ENCODE measurements at regions not wholly inside any gene's neighbourhood (a gene's known extent, or its start where the extent isn't known, plus 50 kb on each side); places are given as distances from the start of the nearest gene placed in this dataset.
"Not testable (repeated sequence)": the region's sequence is repeated elsewhere in the genome, so short reads cannot be mapped to it uniquely, and the experiment has no call there.

- H3K9me3 ChIP-seq (ENCODE audit: control insufficient read depth, low read length); H3K4me1 ChIP-seq (ENCODE audit: control insufficient read depth, insufficient read depth, low read length); H3K27me3 ChIP-seq (ENCODE audit: control insufficient read depth, insufficient read depth); DNase-seq; H3K4me3 ChIP-seq (ENCODE audit: low read length); intact Hi-C loops (cut with DNase I); ATAC-seq; H3K27ac ChIP-seq (ENCODE audit: low read length): not testable (repeated sequence)
- 81% methylated on average over 2 of the region's 2 CpGs for WGBS
These were observed 76.5 kb upstream of the TCF21 start for GRCh38 chr6:133812446-133812845.

- WGBS = 49% methylated on average over 1 of the region's 1 CpG
- peak in 1 of 2 donors; percentile 41 for ATAC-seq
- intact Hi-C loops (cut with DNase I) = no loop called here
- Histone ChIP-seq H3K4me1 (ENCODE audit: control insufficient read depth, insufficient read depth, low read length) (no peaks in the 10 kb centered on the region), H3K27ac (ENCODE audit: low read length) (no peak overlapping the region), H3K9me3 (ENCODE audit: control insufficient read depth, low read length) (no peaks in the 10 kb centered on the region), H3K27me3 (ENCODE audit: control insufficient read depth, insufficient read depth) (no peaks in the 10 kb centered on the region), H3K4me3 (ENCODE audit: low read length) (no peak overlapping the region)
- peak in 1 of 3 donors; percentile 20 for DNase-seq
These were observed 74.7 kb upstream of the TCF21 start for GRCh38 chr6:133814238-133814637.

DNA sequence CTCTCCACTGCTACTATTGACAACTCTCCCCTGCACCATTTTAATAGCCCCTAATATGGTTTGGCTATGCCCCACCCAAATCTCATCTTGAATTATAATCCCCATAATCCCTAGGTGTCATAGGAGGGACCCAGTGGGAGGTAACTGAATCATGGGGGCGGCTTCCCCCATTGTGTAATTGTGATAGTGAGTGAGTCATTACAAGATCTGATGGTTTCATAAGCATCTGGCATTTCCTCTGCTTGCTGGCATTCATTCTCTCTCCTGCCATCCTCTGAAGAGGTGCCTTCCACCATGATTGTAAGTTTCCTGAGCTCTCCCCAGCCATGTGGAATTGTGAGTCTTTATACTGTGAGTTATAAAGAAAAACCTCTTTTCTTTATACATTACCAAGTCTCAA lies 74.1 kb upstream of the TCF21 start:
- 55% methylated on average over 1 of the region's 1 CpG for WGBS
- H3K27ac ChIP-seq (ENCODE audit: low read length) = no peak overlapping the region
- H3K27me3 ChIP-seq (ENCODE audit: control insufficient read depth, insufficient read depth) = no peaks in the 10 kb centered on the region
- H3K4me3 ChIP-seq (ENCODE audit: low read length) = no peak overlapping the region
- ATAC-seq (peak in 1 of 2 donors; percentile 53), DNase-seq (peak in 1 of 3 donors; percentile 29)
- intact Hi-C loops (cut with DNase I) = no loop called here
- H3K4me1 ChIP-seq (ENCODE audit: control insufficient read depth, insufficient read depth, low read length) = no peaks in the 10 kb centered on the region
- H3K9me3 ChIP-seq (ENCODE audit: control insufficient read depth, low read length) = no peaks in the 10 kb centered on the region

- intact Hi-C loops (cut with DNase I) = no loop called here
- H3K4me3 ChIP-seq (ENCODE audit: low read length) = no peak overlapping the region
- no peaks in the 10 kb centered on the region for H3K4me1 ChIP-seq (ENCODE audit: control insufficient read depth, insufficient read depth, low read length)
- WGBS = 62% methylated on average over 2 of the region's 2 CpGs
- DNase-seq = peak in 1 of 3 donors; percentile 28
- ATAC-seq = no peak
- H3K27me3 ChIP-seq (ENCODE audit: control insufficient read depth, insufficient read depth) = no peaks in the 10 kb centered on the region
- no peaks in the 10 kb centered on the region for H3K9me3 ChIP-seq (ENCODE audit: control insufficient read depth, low read length)
- no peak overlapping the region for H3K27ac ChIP-seq (ENCODE audit: low read length)
These were observed 73.6 kb upstream of the TCF21 start for GRCh38 chr6:133815313-133815712.

DNA sequence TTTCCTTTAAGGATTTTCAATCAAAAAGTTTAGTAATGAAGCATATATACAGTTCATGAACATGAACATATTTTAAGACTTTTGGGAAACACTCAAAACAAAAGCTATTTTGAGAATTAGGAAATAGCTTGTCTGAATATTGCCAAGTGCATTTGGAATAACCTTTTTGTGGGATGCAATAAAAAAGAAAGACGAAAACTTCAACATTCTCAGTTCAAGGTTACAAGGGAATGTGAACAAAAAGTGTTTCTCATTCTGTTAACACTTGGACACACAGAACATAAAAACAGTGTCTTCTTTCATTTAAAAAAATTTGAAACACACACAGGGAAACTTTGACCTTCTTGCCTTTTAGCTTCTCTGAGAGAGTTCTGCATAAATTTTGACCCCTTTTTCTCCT lies 72.7 kb upstream of the TCF21 start:
- Histone ChIP-seq H3K9me3 (ENCODE audit: control insufficient read depth, low read length) (no peaks in the 10 kb centered on the region), H3K4me1 (ENCODE audit: control insufficient read depth, insufficient read depth, low read length) (no peaks in the 10 kb centered on the region), H3K4me3 (ENCODE audit: low read length) (no peak overlapping the region), H3K27ac (ENCODE audit: low read length) (no peak overlapping the region), H3K27me3 (ENCODE audit: control insufficient read depth, insufficient read depth) (no peaks in the 10 kb centered on the region)
- 42% methylated on average over 1 of the region's 1 CpG for WGBS
- no peak for DNase-seq
- ATAC-seq = no peak
- intact Hi-C loops (cut with DNase I) = no loop called here

DNA sequence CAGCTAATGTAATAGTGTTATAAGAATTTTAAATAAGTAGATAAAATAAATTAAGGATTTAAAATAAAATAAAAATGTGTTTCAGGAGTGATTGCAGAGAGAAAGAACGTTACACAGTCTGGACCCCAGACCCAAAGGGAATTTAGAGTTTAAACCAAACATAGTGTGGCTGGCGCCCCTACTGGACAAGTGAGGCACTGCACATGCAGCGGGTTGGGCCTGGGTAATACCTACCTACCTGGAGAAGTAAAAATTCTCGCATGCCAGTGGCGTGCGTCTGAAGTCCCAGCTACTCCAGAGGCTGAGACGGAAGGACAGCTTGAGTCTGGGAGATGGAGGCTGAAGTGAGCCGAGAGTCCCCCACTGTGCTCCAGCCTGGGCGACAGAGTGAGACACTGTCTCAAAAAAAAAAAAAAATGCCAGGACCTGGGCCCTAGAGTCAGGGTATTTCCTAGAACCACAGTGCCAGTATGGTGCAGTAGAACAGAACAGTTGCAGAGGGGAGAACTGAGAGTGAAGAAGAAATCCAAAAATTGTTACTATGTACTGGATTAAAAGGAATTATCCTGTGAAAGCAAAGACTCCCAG lies 71.4 kb upstream of the TCF21 start:
- no peak overlapping the region for H3K27ac ChIP-seq (ENCODE audit: low read length)
- WGBS = 87% methylated on average over 9 of the region's 9 CpGs
- DNase-seq = peak in 2 of 3 donors; percentile 45 to 55

DNA sequence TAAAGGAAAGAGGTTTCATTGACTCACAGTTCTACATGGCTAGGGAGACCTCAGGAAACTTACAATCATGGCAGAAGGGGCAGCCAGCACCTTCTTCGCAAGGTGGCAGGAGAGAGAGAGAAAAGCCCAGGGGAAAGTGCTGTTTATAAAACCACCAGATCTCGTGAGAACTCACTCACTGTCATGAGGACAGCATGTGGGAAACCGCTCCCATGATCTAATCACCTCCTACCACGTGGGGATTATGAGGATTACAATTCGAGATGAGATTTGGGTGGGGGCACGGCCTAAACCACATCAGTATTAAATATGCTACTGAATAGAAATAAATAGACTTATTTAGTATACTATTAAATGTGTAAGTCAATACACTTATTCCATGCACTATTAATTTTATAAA lies 70.6 kb upstream of the TCF21 start:
- intact Hi-C loops (cut with DNase I) = no loop called here
- Histone ChIP-seq H3K4me1 (ENCODE audit: control insufficient read depth, insufficient read depth, low read length) (no peaks in the 10 kb centered on the region), H3K9me3 (ENCODE audit: control insufficient read depth, low read length) (no peaks in the 10 kb centered on the region), H3K27ac (ENCODE audit: low read length) (no peak overlapping the region), H3K4me3 (ENCODE audit: low read length) (no peak overlapping the region), H3K27me3 (ENCODE audit: control insufficient read depth, insufficient read depth) (no peaks in the 10 kb centered on the region)
- DNase-seq (no peak), ATAC-seq (no peak)
- 68% methylated on average over 6 of the region's 6 CpGs for WGBS

More for the DNA sequence above, 71.4 kb upstream of the TCF21 start:
- H3K9me3 ChIP-seq (ENCODE audit: control insufficient read depth, low read length) = no peaks in the 10 kb centered on the region
- no peak overlapping the region for H3K4me3 ChIP-seq (ENCODE audit: low read length)
- no peaks in the 10 kb centered on the region for H3K4me1 ChIP-seq (ENCODE audit: control insufficient read depth, insufficient read depth, low read length)
- intact Hi-C loops (cut with DNase I) = no loop called here
- ATAC-seq = no peak
- no peaks in the 10 kb centered on the region for H3K27me3 ChIP-seq (ENCODE audit: control insufficient read depth, insufficient read depth)

DNA sequence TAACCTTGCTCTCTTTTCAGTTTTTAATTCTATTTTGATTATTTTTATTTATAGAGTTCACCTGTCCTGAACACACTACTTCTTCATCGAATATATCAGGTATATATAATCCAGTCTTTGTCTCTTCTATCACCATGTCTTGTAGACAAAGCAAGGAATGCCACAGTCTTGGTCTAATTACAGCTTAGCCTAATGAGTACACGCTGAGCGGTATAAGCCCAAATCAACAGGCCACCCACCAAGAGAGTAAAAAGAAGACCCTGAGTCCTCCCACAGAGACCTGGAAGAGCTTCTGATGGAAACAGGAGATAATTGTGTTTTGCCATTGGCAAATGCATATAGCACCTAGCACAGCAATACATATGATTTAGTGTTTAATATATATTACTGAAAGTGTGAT lies 68.7 kb upstream of the TCF21 start:
- Histone ChIP-seq H3K27me3 (ENCODE audit: control insufficient read depth, insufficient read depth) (no peaks in the 10 kb centered on the region), H3K27ac (ENCODE audit: low read length) (no peak overlapping the region), H3K9me3 (ENCODE audit: control insufficient read depth, low read length) (no peaks in the 10 kb centered on the region), H3K4me1 (ENCODE audit: control insufficient read depth, insufficient read depth, low read length) (no peaks in the 10 kb centered on the region), H3K4me3 (ENCODE audit: low read length) (no peak overlapping the region)
- DNase-seq = no peak
- intact Hi-C loops (cut with DNase I) = no loop called here
- ATAC-seq = no peak
- 76% methylated on average over 3 of the region's 3 CpGs for WGBS

DNA sequence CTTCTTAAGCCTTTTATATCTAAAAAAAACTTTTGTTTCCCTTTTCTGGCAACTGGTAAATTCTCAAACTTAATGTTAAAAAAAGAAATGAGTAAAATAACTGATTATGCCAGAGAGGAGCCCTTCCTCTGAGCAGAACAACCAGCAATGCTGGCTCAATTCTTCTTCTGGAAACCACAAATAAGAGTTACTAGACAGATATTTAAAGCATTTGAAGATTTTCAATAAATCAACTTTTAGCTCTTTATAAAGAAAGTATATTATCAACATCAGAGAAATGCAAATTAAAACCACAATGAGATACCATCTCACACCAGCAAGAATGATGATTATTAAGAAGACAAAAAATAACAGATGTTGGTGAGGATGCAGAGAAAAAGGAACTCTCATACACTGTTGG lies 61.1 kb upstream of the TCF21 start:
- no peak for ATAC-seq
- no peak for DNase-seq

DNA sequence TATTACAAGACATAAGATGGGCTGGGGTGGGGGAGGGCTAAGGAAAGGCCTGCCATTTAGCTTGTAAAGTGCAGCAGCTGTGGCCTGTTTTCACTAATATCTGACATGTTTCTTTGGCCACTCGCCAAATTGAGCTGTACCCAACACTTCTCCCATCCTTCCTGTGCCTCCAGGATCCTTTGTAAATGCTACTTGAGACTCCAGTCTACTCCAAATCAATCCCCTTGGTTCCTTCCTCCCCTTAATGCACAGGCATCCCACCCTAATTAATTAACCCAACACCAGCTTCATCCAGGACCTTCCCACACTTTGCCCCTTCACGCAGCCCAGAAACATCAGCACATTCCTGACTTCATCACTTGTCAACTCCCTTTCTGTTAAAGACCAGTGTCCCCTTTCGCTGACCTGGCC lies 55.0 kb upstream of the TCF21 start:
- Histone ChIP-seq H3K9me3 (ENCODE audit: control insufficient read depth, low read length) (no peaks in the 10 kb centered on the region), H3K27ac (ENCODE audit: low read length) (no peak overlapping the region), H3K4me1 (ENCODE audit: control insufficient read depth, insufficient read depth, low read length) (no peaks in the 10 kb centered on the region), H3K27me3 (ENCODE audit: control insufficient read depth, insufficient read depth) (no peaks in the 10 kb centered on the region), H3K4me3 (ENCODE audit: low read length) (no peak overlapping the region)
- intact Hi-C loops (cut with DNase I) = no loop called here
- DNase-seq (peak; percentile 30 to 69 (median 48)), ATAC-seq (peak; percentile 36 to 55)
- WGBS = 25% methylated on average over 3 of the region's 3 CpGs

More for the DNA sequence above, 61.1 kb upstream of the TCF21 start:
- H3K27ac ChIP-seq (ENCODE audit: low read length) = no peak overlapping the region
- H3K27me3 ChIP-seq (ENCODE audit: control insufficient read depth, insufficient read depth) = no peaks in the 10 kb centered on the region
- H3K9me3 ChIP-seq (ENCODE audit: control insufficient read depth, low read length) = no peaks in the 10 kb centered on the region
- H3K4me1 ChIP-seq (ENCODE audit: control insufficient read depth, insufficient read depth, low read length) = no peaks in the 10 kb centered on the region
- intact Hi-C loops (cut with DNase I) = no loop called here
- H3K4me3 ChIP-seq (ENCODE audit: low read length) = no peak overlapping the region

- 56% methylated on average over 2 of the region's 2 CpGs for WGBS
- no peaks in the 10 kb centered on the region for H3K4me1 ChIP-seq (ENCODE audit: control insufficient read depth, insufficient read depth, low read length)
- DNase-seq (no peak), ATAC-seq (peak; percentile 36 to 63)
- intact Hi-C loops (cut with DNase I) = no loop called here
- no peaks in the 10 kb centered on the region for H3K27me3 ChIP-seq (ENCODE audit: control insufficient read depth, insufficient read depth)
- H3K4me3 ChIP-seq (ENCODE audit: low read length) = no peak overlapping the region
- H3K27ac ChIP-seq (ENCODE audit: low read length) = no peak overlapping the region
- H3K9me3 ChIP-seq (ENCODE audit: control insufficient read depth, low read length) = no peaks in the 10 kb centered on the region
These were observed 54.3 kb upstream of the TCF21 start for GRCh38 chr6:133834472-133835170.

All from right cardiac atrium (tissue), 5 donors.